Mammary epithelial cell (primary cell): ENCODE measurements at regions not wholly inside any gene's neighbourhood (a gene's known extent, or its start where the extent isn't known, plus 50 kb on each side); places are given as distances from the start of the nearest gene placed in this dataset.

Experiments used
- EZH2 ChIP-seq: IDR thresholded peaks from 2 replicates; pipeline ENCODE4 v1.6.1; 2012; ENCODE audit warnings: low read length, inconsistent platforms, borderline replicate concordance
- TF ChIP-seq, protein P1 (sequence below), 2 donors: IDR thresholded peaks in 1 of 2; conservative IDR thresholded peaks in 1 of 2; 2 replicates each; pipeline ENCODE4 v1.5.1; 2011 to 2012; ENCODE audit warnings: inconsistent platforms in 2 of 2, low read length in 2 of 2, mild to moderate bottlenecking in 2 of 2, control low read depth in 1 of 2, low read depth in 1 of 2; ENCODE audit not compliant: insufficient read depth in 1 of 2; ENCODE audit errors: extremely low read depth in 1 of 2

DNA sequence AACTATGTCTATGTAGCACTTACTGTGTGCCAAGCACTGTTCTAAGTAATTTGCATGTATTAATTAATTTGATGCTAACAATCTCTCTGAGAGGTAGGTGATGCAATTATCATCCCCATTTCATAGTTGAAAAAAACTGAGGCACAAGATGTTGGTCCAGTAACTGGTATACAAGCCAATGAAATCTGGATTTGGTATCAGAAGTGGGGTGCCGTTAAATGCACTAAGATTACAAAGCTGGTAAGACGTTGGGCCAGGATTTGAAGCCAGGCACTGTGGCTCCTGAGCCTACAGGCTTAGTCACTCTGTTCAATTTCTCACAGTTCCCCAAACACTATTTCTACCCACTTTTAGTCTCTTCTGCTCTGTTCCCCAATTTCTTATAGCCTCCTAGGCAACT, 70.4 kb upstream of the CACNA1A start:
- TF ChIP-seq, protein P1, sequence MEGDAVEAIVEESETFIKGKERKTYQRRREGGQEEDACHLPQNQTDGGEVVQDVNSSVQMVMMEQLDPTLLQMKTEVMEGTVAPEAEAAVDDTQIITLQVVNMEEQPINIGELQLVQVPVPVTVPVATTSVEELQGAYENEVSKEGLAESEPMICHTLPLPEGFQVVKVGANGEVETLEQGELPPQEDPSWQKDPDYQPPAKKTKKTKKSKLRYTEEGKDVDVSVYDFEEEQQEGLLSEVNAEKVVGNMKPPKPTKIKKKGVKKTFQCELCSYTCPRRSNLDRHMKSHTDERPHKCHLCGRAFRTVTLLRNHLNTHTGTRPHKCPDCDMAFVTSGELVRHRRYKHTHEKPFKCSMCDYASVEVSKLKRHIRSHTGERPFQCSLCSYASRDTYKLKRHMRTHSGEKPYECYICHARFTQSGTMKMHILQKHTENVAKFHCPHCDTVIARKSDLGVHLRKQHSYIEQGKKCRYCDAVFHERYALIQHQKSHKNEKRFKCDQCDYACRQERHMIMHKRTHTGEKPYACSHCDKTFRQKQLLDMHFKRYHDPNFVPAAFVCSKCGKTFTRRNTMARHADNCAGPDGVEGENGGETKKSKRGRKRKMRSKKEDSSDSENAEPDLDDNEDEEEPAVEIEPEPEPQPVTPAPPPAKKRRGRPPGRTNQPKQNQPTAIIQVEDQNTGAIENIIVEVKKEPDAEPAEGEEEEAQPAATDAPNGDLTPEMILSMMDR (conservative IDR thresholded peaks at IDR 0.05 in 1 of 2, IDR thresholded peaks at IDR 0.05 in 1 of 2; ENCODE audit: extremely low read depth in 1 of 2, insufficient read depth in 1 of 2, low read depth in 1 of 2, low read length in 2 of 2), result no peak
- TF ChIP-seq EZH2, result no peak
